ENCODE measurements at regions not wholly inside any gene's neighbourhood (a gene's known extent, or its start where the extent isn't known, plus 50 kb on each side); places are given as distances from the start of the nearest gene placed in this dataset.
A peak's percentile ranks its signal among the peaks of the same experiment; 100 is the strongest.
"Not testable (repeated sequence)": the region's sequence is repeated elsewhere in the genome, so short reads cannot be mapped to it uniquely, and the experiment has no call there.

DNA sequence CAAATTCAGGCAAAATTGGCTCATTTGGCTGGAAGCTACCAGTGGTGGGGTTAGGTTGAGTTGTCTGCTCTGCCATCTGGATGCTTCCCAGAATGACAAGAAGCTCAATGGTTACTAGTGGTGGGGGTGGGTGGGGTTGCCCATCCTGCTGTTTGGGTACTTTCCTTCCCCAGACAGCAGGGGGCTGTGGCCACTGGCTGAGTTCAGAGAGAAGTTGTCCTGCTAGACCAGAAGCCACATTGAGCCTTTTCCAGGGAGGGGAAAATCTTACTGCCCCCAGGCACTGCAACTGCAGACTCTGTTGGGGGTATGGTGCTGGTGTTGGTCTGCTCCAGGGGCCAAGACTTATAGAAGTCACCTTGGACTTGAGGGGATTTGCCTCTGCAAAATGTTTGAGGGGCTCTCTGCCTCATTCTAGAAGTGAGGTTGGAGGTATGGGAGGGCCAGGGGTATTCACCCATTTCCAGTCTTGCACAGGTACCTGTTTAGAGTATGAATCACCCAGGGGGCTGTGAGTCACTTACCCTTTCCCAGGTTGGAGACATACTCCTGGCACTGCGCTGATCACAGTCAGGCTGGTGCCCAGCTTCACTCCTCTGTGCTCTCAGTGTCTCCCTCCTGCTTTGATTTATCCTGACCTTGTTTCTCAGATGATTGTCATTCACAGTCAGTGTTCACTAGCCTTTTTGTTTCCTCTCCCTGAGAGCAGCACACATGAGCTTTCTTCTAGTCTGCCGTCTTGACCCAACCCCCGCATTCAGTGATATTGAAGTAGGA lies 89.1 kb upstream of the NEGR1 start:
- no peak overlapping the region for H3K27ac Mint-ChIP-seq
- peaks cover 6% of the 10 kb centered on the region for H3K9me3 Mint-ChIP-seq
- no peak overlapping the region for H3K4me3 Mint-ChIP-seq
- no peak for ATAC-seq
- H3K36me3 Mint-ChIP-seq, result no peaks in the 10 kb centered on the region
- H3K27me3 Mint-ChIP-seq, result no peaks in the 10 kb centered on the region
- no peak for DNase-seq (ENCODE audit: low spot score)
- peaks cover 11 to 12% of the 10 kb centered on the region in 2 donors for H3K4me1 Mint-ChIP-seq (ENCODE audit: low read depth in 2 of 2)

DNA sequence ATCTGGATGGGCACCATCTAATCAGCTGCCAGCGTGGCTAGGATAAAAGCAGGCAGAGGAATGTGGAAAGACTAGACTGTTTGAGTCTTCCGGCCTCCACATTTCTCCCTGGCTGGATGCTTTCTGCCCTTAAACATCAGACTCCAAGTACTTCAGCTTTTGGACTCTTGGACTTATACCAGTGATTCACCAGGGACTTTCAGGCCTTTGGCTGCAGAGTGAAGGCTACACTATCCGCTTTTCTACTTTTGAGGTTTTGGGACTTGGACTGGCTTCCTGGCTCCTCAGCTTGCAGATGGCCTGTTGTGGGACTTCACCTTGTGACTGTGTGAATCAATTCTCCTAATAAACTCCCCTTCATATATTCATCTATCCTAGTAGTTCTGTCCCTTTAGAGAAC lies 88.5 kb upstream of the NEGR1 start:
- not testable (repeated sequence) for ATAC-seq; H3K27ac Mint-ChIP-seq; H3K27me3 Mint-ChIP-seq; H3K36me3 Mint-ChIP-seq; DNase-seq (ENCODE audit: low spot score); H3K4me3 Mint-ChIP-seq; H3K9me3 Mint-ChIP-seq
- H3K4me1 Mint-ChIP-seq (ENCODE audit: low read depth in 2 of 2), result peaks cover 11 to 12% of the 10 kb centered on the region in 2 donors

DNA sequence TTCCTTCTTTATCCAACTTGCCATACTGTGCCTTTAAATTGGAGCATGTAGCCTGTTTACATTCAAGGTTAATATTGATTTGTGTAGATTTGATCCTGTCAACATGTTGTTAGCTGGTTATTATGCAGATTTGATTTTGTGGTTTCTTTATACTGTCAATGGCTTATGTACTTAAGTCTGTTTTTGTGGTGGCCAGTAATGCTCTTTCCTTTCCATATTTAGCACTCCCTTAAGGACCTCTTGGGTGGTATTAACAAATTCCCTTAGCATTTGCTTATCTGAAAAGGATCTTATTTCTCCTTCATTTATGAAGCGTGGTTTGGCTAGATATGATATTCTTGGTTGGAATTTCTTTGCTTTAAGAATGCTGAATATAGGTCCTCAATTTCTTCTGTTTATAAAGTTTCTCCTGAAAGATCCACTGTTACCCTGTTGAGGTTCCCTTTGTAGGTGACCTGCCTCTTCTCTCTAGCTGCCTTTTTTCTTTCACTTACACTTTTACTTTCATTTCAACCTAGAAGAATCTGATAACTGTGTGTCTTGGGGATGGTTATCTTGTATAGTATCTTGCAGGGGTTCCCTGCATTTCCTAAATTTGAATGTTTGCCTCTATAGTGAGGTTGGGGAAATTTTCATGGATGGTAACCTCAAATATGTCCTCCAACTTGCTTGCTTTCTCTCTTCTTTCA lies 86.9 kb upstream of the NEGR1 start:
- DNase-seq (ENCODE audit: low spot score), result no peak
- Mint-ChIP-seq H3K4me1 (ENCODE audit: low read depth in 2 of 2) (peaks cover 11 to 12% of the 10 kb centered on the region in 2 donors), H3K27ac (no peak overlapping the region), H3K9me3 (peaks cover 6% of the 10 kb centered on the region), H3K4me3 (no peak overlapping the region), H3K36me3 (no peaks in the 10 kb centered on the region), H3K27me3 (no peaks in the 10 kb centered on the region)
- no peak for ATAC-seq

DNA sequence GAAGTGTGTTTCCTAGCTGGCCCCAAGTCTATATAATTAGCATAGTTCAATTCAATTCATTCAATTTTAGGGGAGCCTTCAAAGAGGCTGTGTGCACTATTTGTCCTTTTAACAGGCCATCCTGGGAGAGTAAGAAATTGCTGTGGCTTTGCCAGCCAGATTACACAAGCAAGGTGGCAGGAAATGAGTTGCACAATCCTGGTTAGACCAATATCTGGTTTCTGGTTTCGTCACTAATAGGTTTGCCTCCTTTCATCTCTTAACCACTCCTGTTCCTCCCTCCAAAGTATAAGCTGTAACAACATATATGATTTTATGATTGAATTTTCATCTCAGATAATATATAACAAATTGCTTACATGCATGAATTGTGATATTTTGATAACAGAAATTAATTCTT lies 84.1 kb upstream of the NEGR1 start:
- Mint-ChIP-seq H3K9me3 (peaks cover 3% of the 10 kb centered on the region), H3K27me3 (no peaks in the 10 kb centered on the region), H3K4me1 (ENCODE audit: low read depth in 2 of 2) (peaks cover 11 to 12% of the 10 kb centered on the region in 2 donors), H3K27ac (no peak overlapping the region), H3K36me3 (no peaks in the 10 kb centered on the region), H3K4me3 (no peak overlapping the region)
- DNase-seq (ENCODE audit: low spot score), result no peak
- ATAC-seq, result peak; percentile 56 to 78

DNA sequence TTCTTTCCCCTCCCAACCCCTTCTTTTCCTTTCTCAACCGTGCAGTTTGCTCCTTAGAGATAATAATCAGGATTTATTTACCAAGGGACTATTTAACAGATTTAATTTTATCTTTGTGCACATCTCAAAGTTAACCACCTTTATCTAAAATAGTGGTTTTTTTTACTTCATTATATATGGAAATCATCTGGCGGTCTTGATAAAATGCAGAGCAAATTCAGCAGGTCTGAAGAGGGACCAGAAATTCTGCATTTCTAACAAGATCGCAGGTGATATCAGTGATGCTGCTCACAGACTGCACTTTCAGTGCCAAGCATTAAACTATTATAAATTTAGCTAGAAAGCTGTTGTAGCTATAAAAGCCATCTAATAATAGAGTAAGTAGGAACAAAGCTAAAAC lies 83.4 kb upstream of the NEGR1 start:
- H3K9me3 Mint-ChIP-seq, result peaks cover 3% of the 10 kb centered on the region
- no peaks in the 10 kb centered on the region for H3K27me3 Mint-ChIP-seq
- no peak for ATAC-seq

DNA sequence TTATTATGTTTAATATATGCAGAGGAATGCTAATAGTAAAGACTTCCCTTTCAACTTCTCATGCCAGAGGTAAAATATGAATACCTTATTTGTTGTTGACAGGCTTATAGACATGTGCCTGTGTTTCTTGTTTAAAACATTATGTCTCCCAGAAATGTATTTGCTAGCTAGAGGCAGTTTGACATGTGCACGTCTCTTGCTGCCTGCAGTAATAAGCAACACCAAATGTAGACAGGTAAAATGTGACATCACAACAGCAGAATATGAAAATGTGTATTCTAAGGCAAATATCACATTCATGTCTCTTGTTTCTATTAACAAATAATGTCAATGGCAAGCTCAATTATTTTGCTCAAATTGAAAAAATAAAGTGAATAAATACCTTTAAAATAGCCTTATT lies 80.2 kb upstream of the NEGR1 start:
- H3K27ac Mint-ChIP-seq, result no peak overlapping the region
- H3K27me3 Mint-ChIP-seq, result no peaks in the 10 kb centered on the region
- H3K36me3 Mint-ChIP-seq, result peaks cover 4% of the 10 kb centered on the region
- ATAC-seq (no peak), DNase-seq (ENCODE audit: low spot score) (no peak)
- H3K4me3 Mint-ChIP-seq, result no peak overlapping the region
- H3K9me3 Mint-ChIP-seq, result peaks cover 4% of the 10 kb centered on the region
- no peaks in the 10 kb centered on the region for H3K4me1 Mint-ChIP-seq (ENCODE audit: low read depth in 2 of 2)

More for the DNA sequence above, 83.4 kb upstream of the NEGR1 start:
- no peak overlapping the region for H3K4me3 Mint-ChIP-seq
- peaks cover 11 to 12% of the 10 kb centered on the region in 2 donors for H3K4me1 Mint-ChIP-seq (ENCODE audit: low read depth in 2 of 2)
- no peaks in the 10 kb centered on the region for H3K36me3 Mint-ChIP-seq
- H3K27ac Mint-ChIP-seq, result no peak overlapping the region
- DNase-seq (ENCODE audit: low spot score), result no peak

DNA sequence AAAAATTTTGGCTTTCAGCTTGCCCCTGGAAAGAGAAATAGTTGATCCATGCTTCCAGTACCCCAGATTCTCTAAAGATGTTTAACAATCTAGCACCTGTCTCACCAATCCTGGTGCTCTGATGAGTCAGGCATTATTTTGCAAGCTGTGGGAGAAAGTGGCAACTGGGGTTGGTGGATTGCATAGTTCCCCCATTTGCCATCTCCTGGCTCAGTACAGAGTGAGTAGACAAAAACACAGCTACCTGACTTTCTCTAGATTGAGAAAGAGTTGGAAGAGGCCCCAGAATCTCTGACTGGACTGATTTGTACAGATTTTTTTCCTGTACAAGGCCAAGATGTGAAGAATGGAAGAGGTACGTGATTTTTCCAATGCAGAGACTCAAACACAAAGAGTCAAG lies 75.1 kb upstream of the NEGR1 start:
- DNase-seq (ENCODE audit: low spot score), result no peak
- peaks cover 7% of the 10 kb centered on the region for H3K36me3 Mint-ChIP-seq
- H3K4me1 Mint-ChIP-seq (ENCODE audit: low read depth in 2 of 2), result no peaks in the 10 kb centered on the region
- no peak overlapping the region for H3K4me3 Mint-ChIP-seq
- no peaks in the 10 kb centered on the region for H3K27me3 Mint-ChIP-seq
- no peak overlapping the region for H3K27ac Mint-ChIP-seq
- no peak for ATAC-seq
- peaks cover 7% of the 10 kb centered on the region for H3K9me3 Mint-ChIP-seq

DNA sequence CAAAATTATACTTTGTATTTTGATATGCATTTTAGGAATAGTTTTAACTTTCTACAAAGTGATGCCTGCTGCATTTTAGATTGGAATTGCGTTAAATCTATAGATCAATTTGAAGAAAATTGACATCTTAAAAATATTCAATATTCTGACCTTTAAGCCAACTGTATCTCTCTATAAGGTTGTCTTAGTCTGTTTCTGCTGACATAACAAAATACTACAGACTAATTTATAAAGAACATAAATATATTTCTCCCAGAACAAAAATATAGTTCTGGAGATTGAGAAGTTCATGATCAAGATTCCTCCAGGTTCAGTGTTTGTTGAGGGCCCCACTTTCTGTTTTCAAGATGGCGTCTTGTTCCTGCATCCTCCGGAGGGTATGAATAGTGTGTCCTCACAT lies 73.6 kb upstream of the NEGR1 start:
- Mint-ChIP-seq H3K9me3 (peaks cover 7% of the 10 kb centered on the region), H3K27me3 (no peaks in the 10 kb centered on the region), H3K4me1 (ENCODE audit: low read depth in 2 of 2) (no peaks in the 10 kb centered on the region), H3K36me3 (peaks cover 7% of the 10 kb centered on the region), H3K4me3 (no peak overlapping the region), H3K27ac (no peak overlapping the region)
- no peak for ATAC-seq
- DNase-seq (ENCODE audit: low spot score), result no peak

DNA sequence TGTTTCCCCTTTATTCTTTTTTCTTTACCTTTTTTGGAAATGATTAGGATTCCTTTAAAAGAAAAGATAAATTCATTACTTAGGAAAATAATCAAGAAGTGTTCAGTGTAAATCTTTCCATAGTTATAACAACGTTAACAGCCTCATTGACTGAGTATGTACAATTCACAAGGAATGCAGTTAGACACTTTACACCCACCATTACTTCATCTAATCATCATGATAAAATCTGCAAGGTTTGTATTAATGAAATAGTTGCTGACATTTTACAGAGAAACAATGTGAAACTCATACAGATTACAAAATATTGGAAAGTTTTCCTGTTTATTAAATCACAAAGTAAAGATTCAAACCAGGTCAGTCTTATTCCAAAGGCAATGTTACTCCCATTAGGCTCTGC lies 59.3 kb upstream of the NEGR1 start:
- Mint-ChIP-seq H3K4me3 (no peak overlapping the region), H3K27me3 (no peaks in the 10 kb centered on the region), H3K27ac (no peak overlapping the region), H3K4me1 (ENCODE audit: low read depth in 2 of 2) (no peaks in the 10 kb centered on the region), H3K36me3 (no peaks in the 10 kb centered on the region), H3K9me3 (no peaks in the 10 kb centered on the region)
- DNase-seq (ENCODE audit: low spot score) (no peak), ATAC-seq (no peak)

DNA sequence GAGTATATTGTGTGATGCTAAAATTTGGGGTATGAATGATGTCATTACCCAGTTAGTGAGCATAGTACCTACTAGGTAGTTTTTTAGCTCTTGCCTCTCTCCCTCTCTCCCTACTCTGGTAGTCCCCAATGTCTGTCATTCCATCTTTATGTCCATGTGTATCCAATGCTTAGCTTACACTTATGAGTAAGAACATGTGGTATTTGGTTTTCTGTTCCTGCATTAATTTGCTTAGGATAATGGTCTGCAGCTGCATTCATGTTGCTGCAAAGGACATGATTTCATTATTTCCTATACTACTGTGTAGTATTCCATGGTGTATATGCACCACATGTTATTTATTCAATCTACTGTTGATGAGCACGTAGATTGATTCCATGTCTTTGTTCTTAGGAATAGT lies 54.4 kb upstream of the NEGR1 start:
- Mint-ChIP-seq H3K27me3 (no peaks in the 10 kb centered on the region), H3K4me1 (ENCODE audit: low read depth in 2 of 2) (no peaks in the 10 kb centered on the region), H3K9me3 (no peaks in the 10 kb centered on the region), H3K36me3 (no peaks in the 10 kb centered on the region), H3K27ac (no peak overlapping the region), H3K4me3 (no peak overlapping the region)
- no peak for DNase-seq (ENCODE audit: low spot score)
- ATAC-seq, result no peak

Data from natural killer cell treated with Interleukin-12 subunit alpha and Interleukin-12 subunit beta and Interleukin-15 and Interleukin-18, amount 100 ng/mL, for 72 hours (primary cell).